Prostate gland (tissue), 2 donors: ENCODE measurements at regions not wholly inside any gene's neighbourhood (a gene's known extent, or its start where the extent isn't known, plus 50 kb on each side); places are given as distances from the start of the nearest gene placed in this dataset.

Source experiments
- DNase-seq: peaks from one replicate; pipeline ENCODE4 v3.0.0-alpha.2; 2019; ENCODE audit warnings: low spot score
- H3K27ac ChIP-seq, 2 donors: fragments of 200-600 bp; sonication (generic); 2 replicates each; pipeline ENCODE4 v1.5.1; 2017 to 2019
- H3K27me3 ChIP-seq: fragments of 200-600 bp; sonication (generic); replicated peaks from 2 replicates; pipeline ENCODE4 v1.5.1; 2019; ENCODE audit not compliant: insufficient read depth
- H3K36me3 ChIP-seq, 2 donors: fragments of 200-600 bp; sonication (generic); 1 replicate in 1 of 2; 2 replicates in 1 of 2; pipeline versions ENCODE4 v1.5.1 to v1.8.1; 2017 to 2019
- H3K4me1 ChIP-seq: fragments of 200-600 bp; sonication (generic); replicated peaks from 2 replicates; pipeline ENCODE4 v1.5.1; 2019
- H3K4me3 ChIP-seq, 2 donors: fragments of 200-600 bp; sonication (generic); 2 replicates each; pipeline ENCODE4 v1.5.1; 2017 to 2019
- H3K9me3 ChIP-seq: fragments of 200-600 bp; sonication (generic); 2 replicates; pipeline ENCODE4 v1.5.1; 2017
- CTCF ChIP-seq, 4 experiments: fragments of 200-600 bp in 2 of 4; fragments of 450-650 bp in 2 of 4; sonication (generic) in 2 of 4; IDR thresholded peaks; 1 replicate in 3 of 4; 2 replicates in 1 of 4; pipeline ENCODE4 v1.5.1; 2016 to 2019; ENCODE audit warnings: antibody characterized with exemption in 4 of 4, mild to moderate bottlenecking in 2 of 4, moderate library complexity in 2 of 4
- POLR2A ChIP-seq: fragments of 450-650 bp; IDR thresholded peaks from one replicate; pipeline ENCODE4 v1.6.1; 2016; ENCODE audit warnings: antibody characterized with exemption, mild to moderate bottlenecking
- POLR2AphosphoS5 ChIP-seq: sonication (generic); formaldehyde crosslinking; IDR thresholded peaks from one replicate; pipeline ENCODE4 v1.6.1; 2017; ENCODE audit warnings: antibody characterized with exemption
- WGBS: methylation state at CpG from one replicate; pipeline ENCODE4 v1.1.5; 2018; 5-methylcytosine and 5-hydroxymethylcytosine counted together
- intact Hi-C: fragments of 100-400 bp; cut with DNase I; formaldehyde crosslinking; loops from one replicate; pipeline ENCODE4 v1.14.2; 2022

DNA sequence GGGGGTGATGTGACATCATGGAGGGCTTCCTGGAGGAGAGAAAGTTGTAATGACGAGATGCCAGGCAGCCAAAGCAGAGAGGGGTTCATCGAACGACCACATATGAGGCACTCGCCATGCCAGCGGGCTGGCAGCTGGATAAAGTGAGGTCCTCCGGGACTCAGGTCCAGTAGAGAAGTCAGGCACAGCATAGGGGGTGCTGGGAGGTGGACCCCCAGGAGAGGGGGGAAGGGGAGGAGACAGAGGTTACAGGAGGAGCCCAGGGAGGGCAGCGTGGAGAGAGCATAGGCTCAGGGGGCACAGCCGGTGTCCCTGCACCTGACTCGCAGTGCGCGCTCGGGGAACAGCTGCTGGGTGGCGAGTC, 174.7 kb downstream of the BMP7 start:
- TF ChIP-seq POLR2A = no peak
- TF ChIP-seq CTCF (IDR thresholded peaks at IDR 0.05) = no peak
- no peak for TF ChIP-seq POLR2AphosphoS5
- H3K27me3 ChIP-seq = no peaks in the 10 kb centered on the region
- no peaks in the 10 kb centered on the region for H3K36me3 ChIP-seq
- DNase-seq = no peak
- H3K27ac ChIP-seq = no peak overlapping the region
- H3K4me3 ChIP-seq = no peak overlapping the region
- WGBS = 87% methylated on average over 13 of the region's 13 CpGs
- intact Hi-C loops = no loop called here
- H3K4me1 ChIP-seq = no peaks in the 10 kb centered on the region
- no peaks in the 10 kb centered on the region for H3K9me3 ChIP-seq

- intact Hi-C loops = no loop called here
- DNase-seq = peak; percentile 47
- 25% methylated on average over 34 of the region's 34 CpGs for WGBS
These were observed 174.1 kb downstream of the BMP7 start for GRCh38 chr20:57092112-57092899.

GRCh38 chr20:57092900-57093530, 173.4 kb downstream of the BMP7 start:
- H3K4me3 ChIP-seq = no peak overlapping the region
- no peak for DNase-seq
- intact Hi-C loops = no loop called here
- H3K27me3 ChIP-seq = no peaks in the 10 kb centered on the region
- no peaks in the 10 kb centered on the region for H3K9me3 ChIP-seq
- no peaks in the 10 kb centered on the region for H3K4me1 ChIP-seq
- 79% methylated on average over 21 of the region's 23 CpGs for WGBS
- no peaks in the 10 kb centered on the region for H3K36me3 ChIP-seq
- no peak for TF ChIP-seq CTCF (IDR thresholded peaks at IDR 0.05)
- TF ChIP-seq POLR2AphosphoS5 = no peak
- TF ChIP-seq POLR2A = no peak
- no peak overlapping the region for H3K27ac ChIP-seq

More at GRCh38 chr20:57092112-57092899, 174.1 kb downstream of the BMP7 start:
- no peaks in the 10 kb centered on the region for H3K9me3 ChIP-seq
- no peaks in the 10 kb centered on the region for H3K27me3 ChIP-seq
- TF ChIP-seq POLR2AphosphoS5 (no peak), POLR2A (no peak), CTCF (IDR thresholded peaks at IDR 0.05) (peak; percentile 64 to 87 (median 76))
- H3K36me3 ChIP-seq = no peaks in the 10 kb centered on the region
- no peaks in the 10 kb centered on the region for H3K4me1 ChIP-seq
- no peak overlapping the region for H3K4me3 ChIP-seq
- H3K27ac ChIP-seq = no peak overlapping the region

GRCh38 chr20:57093766-57094165, 172.7 kb downstream of the BMP7 start:
- Histone ChIP-seq H3K9me3 (no peaks in the 10 kb centered on the region), H3K4me1 (no peaks in the 10 kb centered on the region), H3K4me3 (no peak overlapping the region), H3K36me3 (no peaks in the 10 kb centered on the region), H3K27me3 (no peaks in the 10 kb centered on the region), H3K27ac (no peak overlapping the region)
- intact Hi-C loops = no loop called here
- WGBS = 87% methylated on average over 10 of the region's 10 CpGs
- DNase-seq = no peak
- TF ChIP-seq POLR2A = no peak
- TF ChIP-seq POLR2AphosphoS5 = no peak
- no peak for TF ChIP-seq CTCF (IDR thresholded peaks at IDR 0.05)
